Colonic mucosa (tissue), 4 donors: ENCODE measurements at regions not wholly inside any gene's neighbourhood (a gene's known extent, or its start where the extent isn't known, plus 50 kb on each side); places are given as distances from the start of the nearest gene placed in this dataset.
A peak's percentile ranks its signal among the peaks of the same experiment; 100 is the strongest.
"Not testable (repeated sequence)": the region's sequence is repeated elsewhere in the genome, so short reads cannot be mapped to it uniquely, and the experiment has no call there.

Source experiments
- DNase-seq: peaks from one replicate; pipeline ENCODE4 v3.0.0-alpha.2; 2020
- H3K27ac ChIP-seq: fragments of 200-600 bp; one replicate; pipeline ENCODE4 v1.8.0; 2021
- H3K27me3 ChIP-seq: fragments of 200-600 bp; one replicate; pipeline ENCODE4 v1.8.0; 2021
- H3K36me3 ChIP-seq: fragments of 200-600 bp; one replicate; pipeline ENCODE4 v1.8.0; 2021
- H3K4me1 ChIP-seq: fragments of 200-600 bp; one replicate; pipeline ENCODE4 v1.8.0; 2021; ENCODE audit warnings: mild to moderate bottlenecking
- H3K4me3 ChIP-seq: fragments of 200-600 bp; one replicate; pipeline ENCODE4 v1.8.0; 2021
- H3K9ac ChIP-seq, 2 donors: one replicate each; pipeline ENCODE4 v1.7.0; 2013; ENCODE audit warnings: control low read depth in 2 of 2, low read depth in 2 of 2, low read length in 2 of 2
- H3K9me3 ChIP-seq: fragments of 200-600 bp; one replicate; pipeline ENCODE4 v1.8.0; 2021
- intact Hi-C: fragments of 100-400 bp; cut with DNase I; formaldehyde crosslinking; loops from one replicate; pipeline ENCODE4 v1.14.1; 2022
- TF ChIP-seq, protein P1 (sequence below): fragments of 200-600 bp; IDR thresholded peaks from one replicate; pipeline ENCODE4 v1.8.0; 2022; ENCODE audit warnings: antibody characterized with exemption, mild to moderate bottlenecking
- donor health status: healthy.
- donor health status: DM: no; HTN: no; CAD: no.
- donor health status: DM: no; HTN: no; CAD: no.

DNA sequence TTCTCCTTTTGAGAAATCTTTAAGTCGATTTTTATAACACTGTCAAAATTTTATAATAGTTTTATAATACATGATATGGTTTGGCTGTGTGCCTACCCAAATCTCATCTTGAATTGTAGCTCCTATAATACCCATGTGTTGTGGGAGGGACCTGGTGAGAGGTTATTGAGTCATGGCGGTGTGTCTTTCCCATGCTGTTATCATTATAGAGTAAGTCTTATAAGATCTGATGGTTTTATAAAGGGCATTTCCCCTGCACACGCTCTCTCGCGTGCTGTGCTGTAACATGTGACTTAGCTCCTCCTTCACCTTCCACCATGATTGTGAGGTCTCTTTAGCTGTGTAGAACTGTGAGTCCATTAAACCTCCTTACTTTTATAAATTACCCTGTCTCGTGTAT, 364.0 kb upstream of the SPANXN4 start:
- H3K27me3 ChIP-seq = no peaks in the 10 kb centered on the region
- H3K4me3 ChIP-seq = no peak overlapping the region
- H3K36me3 ChIP-seq = no peaks in the 10 kb centered on the region
- no peak overlapping the region for H3K9ac ChIP-seq
- TF ChIP-seq, protein P1, sequence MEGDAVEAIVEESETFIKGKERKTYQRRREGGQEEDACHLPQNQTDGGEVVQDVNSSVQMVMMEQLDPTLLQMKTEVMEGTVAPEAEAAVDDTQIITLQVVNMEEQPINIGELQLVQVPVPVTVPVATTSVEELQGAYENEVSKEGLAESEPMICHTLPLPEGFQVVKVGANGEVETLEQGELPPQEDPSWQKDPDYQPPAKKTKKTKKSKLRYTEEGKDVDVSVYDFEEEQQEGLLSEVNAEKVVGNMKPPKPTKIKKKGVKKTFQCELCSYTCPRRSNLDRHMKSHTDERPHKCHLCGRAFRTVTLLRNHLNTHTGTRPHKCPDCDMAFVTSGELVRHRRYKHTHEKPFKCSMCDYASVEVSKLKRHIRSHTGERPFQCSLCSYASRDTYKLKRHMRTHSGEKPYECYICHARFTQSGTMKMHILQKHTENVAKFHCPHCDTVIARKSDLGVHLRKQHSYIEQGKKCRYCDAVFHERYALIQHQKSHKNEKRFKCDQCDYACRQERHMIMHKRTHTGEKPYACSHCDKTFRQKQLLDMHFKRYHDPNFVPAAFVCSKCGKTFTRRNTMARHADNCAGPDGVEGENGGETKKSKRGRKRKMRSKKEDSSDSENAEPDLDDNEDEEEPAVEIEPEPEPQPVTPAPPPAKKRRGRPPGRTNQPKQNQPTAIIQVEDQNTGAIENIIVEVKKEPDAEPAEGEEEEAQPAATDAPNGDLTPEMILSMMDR = no peak
- H3K4me1 ChIP-seq = no peaks in the 10 kb centered on the region
- intact Hi-C loops = no loop called here
- H3K27ac ChIP-seq = no peak overlapping the region
- H3K9me3 ChIP-seq = no peaks in the 10 kb centered on the region
- DNase-seq = peak; percentile 19

DNA sequence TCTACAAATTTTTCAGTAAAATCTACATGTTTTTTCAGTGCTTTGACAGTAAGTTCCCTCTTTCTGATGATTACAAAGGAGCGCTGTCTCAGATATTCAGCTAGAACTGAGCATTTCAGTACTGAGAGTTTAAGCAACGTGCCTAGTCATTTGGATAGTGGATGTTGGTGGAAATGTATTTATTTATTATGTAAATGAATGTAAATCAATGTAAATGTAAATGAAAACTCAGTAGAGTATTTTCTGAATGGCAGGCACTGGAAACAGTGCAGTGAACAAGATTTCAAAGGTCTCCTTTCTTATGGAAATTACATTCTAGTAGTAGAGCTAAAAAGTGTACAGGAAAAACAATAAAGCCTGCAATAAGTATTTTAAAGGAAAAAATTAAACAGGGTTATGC, 370.2 kb upstream of the SPANXN4 start:
- Histone ChIP-seq H3K36me3 (no peaks in the 10 kb centered on the region), H3K27ac (no peak overlapping the region), H3K9ac (no peak overlapping the region), H3K4me3 (no peak overlapping the region), H3K27me3 (no peaks in the 10 kb centered on the region), H3K9me3 (no peaks in the 10 kb centered on the region), H3K4me1 (no peaks in the 10 kb centered on the region)
- TF ChIP-seq, protein P1 = no peak
- intact Hi-C loops = no loop called here
- no peak for DNase-seq

DNA sequence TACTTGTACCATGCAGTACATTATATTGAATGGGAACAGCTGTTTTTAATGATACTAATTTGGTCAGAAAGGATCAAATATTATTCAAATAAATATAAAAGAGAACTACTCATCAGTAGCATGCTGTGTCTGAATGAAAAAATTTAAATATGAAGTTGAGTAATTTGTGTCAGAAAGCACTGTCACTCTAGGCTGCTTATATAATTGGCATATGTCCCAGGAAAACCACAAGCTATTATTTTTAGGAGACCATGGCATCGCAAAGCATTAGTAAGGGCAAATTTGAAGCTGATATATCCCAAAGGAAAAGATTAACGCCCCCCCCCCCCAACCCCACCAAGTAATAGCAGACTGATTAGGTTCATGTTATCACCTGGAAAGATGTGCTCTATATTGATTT, 388.5 kb upstream of the SPANXN4 start:
- no peaks in the 10 kb centered on the region for H3K9me3 ChIP-seq
- H3K27me3 ChIP-seq = no peaks in the 10 kb centered on the region
- no peak overlapping the region for H3K4me3 ChIP-seq
- H3K4me1 ChIP-seq = no peaks in the 10 kb centered on the region
- no peaks in the 10 kb centered on the region for H3K36me3 ChIP-seq
- no peak overlapping the region for H3K9ac ChIP-seq
- TF ChIP-seq, protein P1 = no peak
- DNase-seq = no peak
- intact Hi-C loops = no loop called here
- no peak overlapping the region for H3K27ac ChIP-seq

DNA sequence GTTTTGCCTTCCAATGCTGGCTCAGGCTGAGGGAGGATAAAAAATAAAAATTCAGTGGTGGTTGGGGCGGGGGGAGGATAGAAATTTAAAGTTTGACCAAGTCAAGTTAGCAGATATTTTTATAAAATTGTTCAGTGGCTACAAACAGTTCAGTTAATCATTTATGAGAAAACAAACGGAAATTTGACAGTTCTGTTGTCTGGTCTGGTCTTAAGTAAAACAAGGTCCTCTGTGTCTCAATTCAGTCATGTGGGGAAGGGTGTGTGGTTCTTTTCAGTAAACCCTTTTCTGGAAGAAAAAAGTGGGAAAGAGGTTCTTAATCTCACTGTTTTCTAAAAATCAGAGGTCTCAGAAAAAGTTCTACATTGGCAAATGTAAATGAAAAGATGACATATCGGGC, 409.1 kb upstream of the SPANXN4 start:
- intact Hi-C loops = no loop called here
- Histone ChIP-seq H3K9me3 (no peaks in the 10 kb centered on the region), H3K4me3 (no peak overlapping the region), H3K36me3 (no peaks in the 10 kb centered on the region), H3K27ac (no peak overlapping the region), H3K9ac (no peak overlapping the region), H3K27me3 (no peaks in the 10 kb centered on the region), H3K4me1 (no peaks in the 10 kb centered on the region)
- TF ChIP-seq, protein P1 = no peak
- no peak for DNase-seq

DNA sequence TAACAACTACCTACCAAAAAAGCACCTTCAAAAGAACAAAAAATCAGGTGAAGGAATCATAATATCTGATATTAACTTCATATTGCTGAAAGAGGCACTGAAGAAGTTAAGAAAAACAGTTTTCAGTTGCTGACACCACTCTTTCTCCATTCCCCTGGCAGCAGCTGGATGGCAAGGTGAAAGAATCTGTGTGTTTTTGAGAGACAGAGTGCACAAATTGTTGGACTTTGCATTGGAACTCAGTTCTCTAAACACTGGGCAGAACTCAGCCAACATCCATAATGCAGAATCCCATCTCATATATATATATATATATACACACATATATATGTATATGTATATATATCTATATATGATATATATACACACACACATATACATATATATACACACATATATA, 408.3 kb upstream of the MAGEC2 start:
- TF ChIP-seq, protein P1 = no peak
- Histone ChIP-seq H3K36me3 (no peaks in the 10 kb centered on the region), H3K4me3 (no peak overlapping the region), H3K27ac (no peak overlapping the region), H3K9me3 (no peaks in the 10 kb centered on the region), H3K9ac (no peak overlapping the region), H3K27me3 (no peaks in the 10 kb centered on the region), H3K4me1 (no peaks in the 10 kb centered on the region)
- intact Hi-C loops = no loop called here
- no peak for DNase-seq

DNA sequence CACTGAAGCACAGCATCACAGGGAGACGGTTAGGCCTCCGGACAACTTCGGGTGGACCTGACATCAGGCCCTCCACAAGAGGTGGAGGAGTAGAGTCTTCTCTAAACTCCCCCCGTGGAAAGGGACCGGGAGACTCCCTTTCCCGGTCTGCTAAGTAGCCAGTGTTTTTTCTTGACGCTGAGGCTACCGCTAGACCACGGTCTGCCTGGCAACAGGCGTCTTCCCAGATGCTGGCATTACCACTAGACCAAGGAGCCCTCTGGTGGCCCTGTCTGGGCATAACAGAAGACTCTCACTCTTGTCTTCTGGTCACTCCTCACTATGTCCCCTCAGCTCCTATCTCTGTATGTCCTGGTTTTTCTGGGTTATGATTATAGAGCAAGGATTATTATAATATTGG, 401.5 kb upstream of the MAGEC2 start:
- DNase-seq = peak; percentile 18
- H3K9me3 ChIP-seq, H3K4me1 ChIP-seq, intact Hi-C loops, H3K4me3 ChIP-seq, H3K27me3 ChIP-seq, H3K36me3 ChIP-seq, H3K27ac ChIP-seq, H3K9ac ChIP-seq: not testable (repeated sequence)
